ENCODE measurements at regions not wholly inside any gene's neighbourhood (a gene's known extent, or its start where the extent isn't known, plus 50 kb on each side); places are given as distances from the start of the nearest gene placed in this dataset.

GRCh38 chr4:30821275-30821674 is 101.1 kb downstream of the PCDH7 start:
- Histone ChIP-seq H3K36me3 (ENCODE audit: control insufficient read depth, insufficient read depth, low read length, severe bottlenecking) (no peaks in the 10 kb centered on the region), H3K4me1 (ENCODE audit: control insufficient read depth, insufficient read depth, low read length) (no peaks in the 10 kb centered on the region), H3K27me3 (replicated peaks; ENCODE audit: control insufficient read depth, insufficient read depth, low read length) (no peaks in the 10 kb centered on the region), H3K4me3 (ENCODE audit: low read length) (no peak overlapping the region), H3K9ac (ENCODE audit: low read length) (no peak overlapping the region), H3K9me3 (ENCODE audit: control insufficient read depth, low read length) (no peaks in the 10 kb centered on the region)
- DNase-seq (ENCODE audit: low read depth), result no peak

- H3K9ac ChIP-seq (ENCODE audit: low read length), result no peak overlapping the region
- H3K9me3 ChIP-seq (ENCODE audit: control insufficient read depth, low read length), result no peaks in the 10 kb centered on the region
- no peak overlapping the region for H3K4me3 ChIP-seq (ENCODE audit: low read length)
- H3K36me3 ChIP-seq (ENCODE audit: control insufficient read depth, insufficient read depth, low read length, severe bottlenecking), result no peaks in the 10 kb centered on the region
- no peaks in the 10 kb centered on the region for H3K27me3 ChIP-seq (replicated peaks; ENCODE audit: control insufficient read depth, insufficient read depth, low read length)
- DNase-seq (ENCODE audit: low read depth), result peak; percentile 51
- no peaks in the 10 kb centered on the region for H3K4me1 ChIP-seq (ENCODE audit: control insufficient read depth, insufficient read depth, low read length)
Observed at GRCh38 chr4:30821859-30822612, 101.9 kb downstream of the PCDH7 start.

- no peaks in the 10 kb centered on the region for H3K4me1 ChIP-seq (ENCODE audit: control insufficient read depth, insufficient read depth, low read length)
- H3K4me3 ChIP-seq (ENCODE audit: low read length), result no peak overlapping the region
- no peaks in the 10 kb centered on the region for H3K9me3 ChIP-seq (ENCODE audit: control insufficient read depth, low read length)
- DNase-seq (ENCODE audit: low read depth), result no peak
- H3K27me3 ChIP-seq (replicated peaks; ENCODE audit: control insufficient read depth, insufficient read depth, low read length), result no peaks in the 10 kb centered on the region
- H3K36me3 ChIP-seq (ENCODE audit: control insufficient read depth, insufficient read depth, low read length, severe bottlenecking), result no peaks in the 10 kb centered on the region
- H3K9ac ChIP-seq (ENCODE audit: low read length), result no peak overlapping the region
Observed at GRCh38 chr4:30822911-30823551, 102.9 kb downstream of the PCDH7 start.

GRCh38 chr4:30825008-30825770 is 105.0 kb downstream of the PCDH7 start:
- peak; percentile 33 for DNase-seq (ENCODE audit: low read depth)
- Histone ChIP-seq H3K9me3 (ENCODE audit: control insufficient read depth, low read length) (no peaks in the 10 kb centered on the region), H3K36me3 (ENCODE audit: control insufficient read depth, insufficient read depth, low read length, severe bottlenecking) (no peaks in the 10 kb centered on the region), H3K27me3 (replicated peaks; ENCODE audit: control insufficient read depth, insufficient read depth, low read length) (no peaks in the 10 kb centered on the region), H3K4me1 (ENCODE audit: control insufficient read depth, insufficient read depth, low read length) (no peaks in the 10 kb centered on the region), H3K9ac (ENCODE audit: low read length) (no peak overlapping the region), H3K4me3 (ENCODE audit: low read length) (no peak overlapping the region)

- no peaks in the 10 kb centered on the region for H3K4me1 ChIP-seq (ENCODE audit: control insufficient read depth, insufficient read depth, low read length)
- no peak overlapping the region for H3K4me3 ChIP-seq (ENCODE audit: low read length)
- H3K9ac ChIP-seq (ENCODE audit: low read length), result no peak overlapping the region
- no peaks in the 10 kb centered on the region for H3K27me3 ChIP-seq (replicated peaks; ENCODE audit: control insufficient read depth, insufficient read depth, low read length)
- DNase-seq (ENCODE audit: low read depth), result peak; percentile 20
- H3K36me3 ChIP-seq (ENCODE audit: control insufficient read depth, insufficient read depth, low read length, severe bottlenecking), result no peaks in the 10 kb centered on the region
- H3K9me3 ChIP-seq (ENCODE audit: control insufficient read depth, low read length), result no peaks in the 10 kb centered on the region
Observed at GRCh38 chr4:30828264-30828926, 108.2 kb downstream of the PCDH7 start.

GRCh38 chr4:30832639-30833038 is 112.5 kb downstream of the PCDH7 start:
- Histone ChIP-seq H3K9ac (ENCODE audit: low read length) (no peak overlapping the region), H3K36me3 (ENCODE audit: control insufficient read depth, insufficient read depth, low read length, severe bottlenecking) (no peaks in the 10 kb centered on the region), H3K27me3 (replicated peaks; ENCODE audit: control insufficient read depth, insufficient read depth, low read length) (no peaks in the 10 kb centered on the region), H3K4me3 (ENCODE audit: low read length) (no peak overlapping the region), H3K4me1 (ENCODE audit: control insufficient read depth, insufficient read depth, low read length) (no peaks in the 10 kb centered on the region), H3K9me3 (ENCODE audit: control insufficient read depth, low read length) (no peaks in the 10 kb centered on the region)
- DNase-seq (ENCODE audit: low read depth), result no peak

GRCh38 chr4:30833206-30833605 is 113.0 kb downstream of the PCDH7 start:
- Histone ChIP-seq H3K9ac (ENCODE audit: low read length) (no peak overlapping the region), H3K27me3 (replicated peaks; ENCODE audit: control insufficient read depth, insufficient read depth, low read length) (no peaks in the 10 kb centered on the region), H3K36me3 (ENCODE audit: control insufficient read depth, insufficient read depth, low read length, severe bottlenecking) (no peaks in the 10 kb centered on the region), H3K4me3 (ENCODE audit: low read length) (no peak overlapping the region), H3K9me3 (ENCODE audit: control insufficient read depth, low read length) (no peaks in the 10 kb centered on the region), H3K4me1 (ENCODE audit: control insufficient read depth, insufficient read depth, low read length) (no peaks in the 10 kb centered on the region)
- DNase-seq (ENCODE audit: low read depth), result no peak

GRCh38 chr4:30835044-30835443 is 114.9 kb downstream of the PCDH7 start:
- H3K9ac ChIP-seq (ENCODE audit: low read length), result no peak overlapping the region
- H3K27me3 ChIP-seq (replicated peaks; ENCODE audit: control insufficient read depth, insufficient read depth, low read length), result no peaks in the 10 kb centered on the region
- no peaks in the 10 kb centered on the region for H3K9me3 ChIP-seq (ENCODE audit: control insufficient read depth, low read length)
- H3K4me1 ChIP-seq (ENCODE audit: control insufficient read depth, insufficient read depth, low read length), result no peaks in the 10 kb centered on the region
- no peaks in the 10 kb centered on the region for H3K36me3 ChIP-seq (ENCODE audit: control insufficient read depth, insufficient read depth, low read length, severe bottlenecking)
- H3K4me3 ChIP-seq (ENCODE audit: low read length), result no peak overlapping the region
- DNase-seq (ENCODE audit: low read depth), result no peak

GRCh38 chr4:30836231-30836630 is 116.1 kb downstream of the PCDH7 start:
- Histone ChIP-seq H3K27me3 (replicated peaks; ENCODE audit: control insufficient read depth, insufficient read depth, low read length) (no peaks in the 10 kb centered on the region), H3K36me3 (ENCODE audit: control insufficient read depth, insufficient read depth, low read length, severe bottlenecking) (no peaks in the 10 kb centered on the region), H3K9ac (ENCODE audit: low read length) (no peak overlapping the region), H3K9me3 (ENCODE audit: control insufficient read depth, low read length) (no peaks in the 10 kb centered on the region), H3K4me3 (ENCODE audit: low read length) (no peak overlapping the region), H3K4me1 (ENCODE audit: control insufficient read depth, insufficient read depth, low read length) (no peaks in the 10 kb centered on the region)
- DNase-seq (ENCODE audit: low read depth), result peak; percentile 49

GRCh38 chr4:30837131-30837539 is 117.0 kb downstream of the PCDH7 start:
- peak; percentile 38 for DNase-seq (ENCODE audit: low read depth)
- Histone ChIP-seq H3K36me3 (ENCODE audit: control insufficient read depth, insufficient read depth, low read length, severe bottlenecking) (no peaks in the 10 kb centered on the region), H3K4me1 (ENCODE audit: control insufficient read depth, insufficient read depth, low read length) (no peaks in the 10 kb centered on the region), H3K27me3 (replicated peaks; ENCODE audit: control insufficient read depth, insufficient read depth, low read length) (no peaks in the 10 kb centered on the region), H3K4me3 (ENCODE audit: low read length) (no peak overlapping the region), H3K9me3 (ENCODE audit: control insufficient read depth, low read length) (no peaks in the 10 kb centered on the region), H3K9ac (ENCODE audit: low read length) (no peak overlapping the region)

- Histone ChIP-seq H3K27me3 (replicated peaks; ENCODE audit: control insufficient read depth, insufficient read depth, low read length) (no peaks in the 10 kb centered on the region), H3K4me1 (ENCODE audit: control insufficient read depth, insufficient read depth, low read length) (no peaks in the 10 kb centered on the region), H3K9me3 (ENCODE audit: control insufficient read depth, low read length) (no peaks in the 10 kb centered on the region), H3K9ac (ENCODE audit: low read length) (no peak overlapping the region), H3K4me3 (ENCODE audit: low read length) (no peak overlapping the region), H3K36me3 (ENCODE audit: control insufficient read depth, insufficient read depth, low read length, severe bottlenecking) (no peaks in the 10 kb centered on the region)
- no peak for DNase-seq (ENCODE audit: low read depth)
Observed at GRCh38 chr4:30837861-30838260, 117.7 kb downstream of the PCDH7 start.

Measured in adipocyte (in vitro differentiated cells).